Mesenchymal stem cell (in vitro differentiated cells and primary cell): ENCODE measurements at regions not wholly inside any gene's neighbourhood (a gene's known extent, or its start where the extent isn't known, plus 50 kb on each side); places are given as distances from the start of the nearest gene placed in this dataset.

ENCODE experiments used
- DNase-seq: peaks from one replicate; pipeline ENCODE4 v3.0.0-alpha.2; 2013
- H2AFZ ChIP-seq: one replicate; pipeline ENCODE4 v1.6.1; 2013; ENCODE audit warnings: low read depth, mild to moderate bottlenecking, control low read depth, inconsistent platforms, low read length, moderate library complexity
- H2AK5ac ChIP-seq: 2 replicates; pipeline ENCODE4 v1.6.1; 2013; ENCODE audit warnings: low read length, moderate library complexity, mild to moderate bottlenecking, inconsistent platforms; ENCODE audit not compliant: severe bottlenecking
- H2BK120ac ChIP-seq: one replicate; pipeline ENCODE4 v1.6.1; 2013; ENCODE audit warnings: low read depth, mild to moderate bottlenecking, inconsistent platforms, low read length, moderate library complexity
- H2BK12ac ChIP-seq, 2 experiments: one replicate each; pipeline ENCODE4 v1.6.1; 2013; ENCODE audit warnings: inconsistent platforms in 2 of 2, low read length in 2 of 2, mild to moderate bottlenecking in 2 of 2, moderate library complexity in 2 of 2, control low read depth in 1 of 2
- H2BK15ac ChIP-seq: one replicate; pipeline ENCODE4 v1.6.1; 2013; ENCODE audit warnings: mild to moderate bottlenecking, low read depth, inconsistent platforms; ENCODE audit not compliant: poor library complexity, severe bottlenecking
- H2BK5ac ChIP-seq: 2 replicates; pipeline ENCODE4 v1.6.1; 2013; ENCODE audit warnings: low read depth, mild to moderate bottlenecking, low read length, control low read depth, inconsistent platforms; ENCODE audit not compliant: poor library complexity, severe bottlenecking
- H3K14ac ChIP-seq, 2 experiments: one replicate each; pipeline ENCODE4 v1.6.1; 2013; ENCODE audit warnings: inconsistent platforms in 2 of 2, low read length in 2 of 2, control low read depth in 1 of 2, mild to moderate bottlenecking in 1 of 2, moderate library complexity in 1 of 2
- H3K18ac ChIP-seq, 2 experiments: one replicate each; pipeline ENCODE4 v1.6.1; 2013; ENCODE audit warnings: inconsistent platforms in 2 of 2, low read length in 2 of 2, control low read depth in 1 of 2, low read depth in 1 of 2, mild to moderate bottlenecking in 1 of 2
- H3K23ac ChIP-seq, 2 experiments: one replicate each; pipeline ENCODE4 v1.6.1; 2013; ENCODE audit warnings: inconsistent platforms in 2 of 2, low read length in 2 of 2, mild to moderate bottlenecking in 2 of 2, moderate library complexity in 2 of 2, control low read depth in 1 of 2
- H3K27ac ChIP-seq: 2 replicates; pipeline ENCODE4 v1.5.1; 2013; ENCODE audit warnings: mild to moderate bottlenecking, moderate library complexity, low read length, control low read depth, inconsistent platforms; ENCODE audit not compliant: poor library complexity, severe bottlenecking
- H3K27me3 ChIP-seq, 2 experiments: 2 replicates each; pipeline versions ENCODE4 v1.6.1 to v1.7.0; 2013; ENCODE audit warnings: low read length in 2 of 2, mild to moderate bottlenecking in 2 of 2, moderate library complexity in 2 of 2, control low read depth in 1 of 2, inconsistent platforms in 1 of 2; ENCODE audit not compliant: control insufficient read depth in 1 of 2, insufficient read depth in 1 of 2
- H3K36me3 ChIP-seq, 2 experiments: 2 replicates each; pipeline versions ENCODE4 v1.6.1 to v1.7.0; 2013; ENCODE audit warnings: low read length in 2 of 2, control low read depth in 1 of 2, inconsistent platforms in 1 of 2, low read depth in 1 of 2, mild to moderate bottlenecking in 1 of 2; ENCODE audit not compliant: insufficient read depth in 2 of 2, control insufficient read depth in 1 of 2
- H3K4ac ChIP-seq, 2 experiments: one replicate each; pipeline ENCODE4 v1.6.1; 2013; ENCODE audit warnings: inconsistent platforms in 2 of 2, low read length in 2 of 2, mild to moderate bottlenecking in 2 of 2, moderate library complexity in 2 of 2, control low read depth in 1 of 2, low read depth in 1 of 2
- H3K4me1 ChIP-seq: 2 replicates; pipeline ENCODE4 v1.6.1; 2013; ENCODE audit warnings: low read depth, low read length, control low read depth; ENCODE audit not compliant: control insufficient read depth, insufficient read depth
- H3K4me2 ChIP-seq: 2 replicates; pipeline ENCODE4 v1.6.1; 2013; ENCODE audit warnings: low read length, mild to moderate bottlenecking, inconsistent platforms; ENCODE audit not compliant: poor library complexity, severe bottlenecking
- H3K4me3 ChIP-seq, 2 experiments: 2 replicates each; pipeline versions ENCODE4 v1.5.1 to v1.7.0; 2013; ENCODE audit warnings: low read length in 2 of 2, mild to moderate bottlenecking in 2 of 2, control low read depth in 1 of 2, low read depth in 1 of 2; ENCODE audit not compliant: insufficient read depth in 1 of 2
- H3K79me1 ChIP-seq: replicated peaks from 2 replicates; pipeline ENCODE4 v1.6.1; 2013; ENCODE audit warnings: mild to moderate bottlenecking, control low read depth, low read length, inconsistent platforms; ENCODE audit not compliant: poor library complexity, severe bottlenecking
- H3K9ac ChIP-seq: 2 replicates; pipeline ENCODE4 v1.7.0; 2013; ENCODE audit warnings: mild to moderate bottlenecking, low read length, moderate library complexity
- H3K9me3 ChIP-seq: 2 replicates; pipeline ENCODE4 v1.7.0; 2013; ENCODE audit warnings: mild to moderate bottlenecking, low read length; ENCODE audit not compliant: control insufficient read depth
- H4K8ac ChIP-seq: one replicate; pipeline ENCODE4 v1.6.1; 2013; ENCODE audit warnings: inconsistent platforms, mild to moderate bottlenecking, low read length, moderate library complexity
- H4K91ac ChIP-seq: one replicate; pipeline ENCODE4 v1.6.1; 2013; ENCODE audit warnings: mild to moderate bottlenecking, low read length, inconsistent platforms
- WGBS: methylation state at CpG from one replicate; pipeline ENCODE4 v1.1.7; 2013; ENCODE audit warnings: mixed read lengths; 5-methylcytosine and 5-hydroxymethylcytosine counted together

- Histone ChIP-seq H3K36me3 (no peaks in the 10 kb centered on the region), H3K27ac (peak overlapping the region; percentile 89), H2BK15ac (no peak overlapping the region), H3K18ac (no peak overlapping the region), H4K91ac (no peak overlapping the region), H2BK5ac (peak overlapping the region; percentile 5), H3K4me2 (peak overlapping the region; percentile 62), H3K9ac (peak overlapping the region; percentile 90), H3K9me3 (no peaks in the 10 kb centered on the region), H3K14ac (peak overlapping the region in 1 of 2 experiments; percentile 7), H3K79me1 (no peaks in the 10 kb centered on the region), H3K23ac (no peak overlapping the region), H2AFZ (no peak overlapping the region), H2BK120ac (no peak overlapping the region), H2AK5ac (peak overlapping the region; percentile 14), H3K27me3 (no peaks in the 10 kb centered on the region), H4K8ac (no peak overlapping the region), H3K4me3 (peak overlapping the region in 1 of 2 experiments; percentile 45), H2BK12ac (no peak overlapping the region), H3K4me1 (peaks cover 5% of the 10 kb centered on the region), H3K4ac (no peak overlapping the region)
- DNase-seq = peak; percentile 26
- WGBS = 75% methylated on average over 12 of the region's 12 CpGs
Observed at GRCh38 chr2:234377761-234378391, 119.0 kb downstream of the ARL4C start.

- no peak overlapping the region for H2BK15ac ChIP-seq
- no peak overlapping the region for H2BK5ac ChIP-seq
- no peaks in the 10 kb centered on the region for H3K27me3 ChIP-seq
- H4K8ac ChIP-seq = no peak overlapping the region
- no peak overlapping the region for H3K14ac ChIP-seq
- no peaks in the 10 kb centered on the region for H3K36me3 ChIP-seq
- no peak overlapping the region for H3K27ac ChIP-seq
- no peaks in the 10 kb centered on the region for H3K9me3 ChIP-seq
- H3K79me1 ChIP-seq = no peaks in the 10 kb centered on the region
- H3K4me2 ChIP-seq = no peak overlapping the region
- no peak overlapping the region for H3K4ac ChIP-seq
- H3K23ac ChIP-seq = no peak overlapping the region
- H3K4me1 ChIP-seq = peaks cover 5% of the 10 kb centered on the region
- no peak overlapping the region for H2BK12ac ChIP-seq
- no peak overlapping the region for H2AFZ ChIP-seq
- H3K18ac ChIP-seq = no peak overlapping the region
- H3K4me3 ChIP-seq = no peak overlapping the region
- WGBS = 82% methylated on average over 3 of the region's 3 CpGs
- H2AK5ac ChIP-seq = peak overlapping the region; percentile 86
- no peak overlapping the region for H3K9ac ChIP-seq
- H2BK120ac ChIP-seq = no peak overlapping the region
- no peak for DNase-seq
- H4K91ac ChIP-seq = no peak overlapping the region
Observed at GRCh38 chr2:234376229-234376628, 120.7 kb downstream of the ARL4C start.

- H3K27ac ChIP-seq = no peak overlapping the region
- H2AFZ ChIP-seq = no peak overlapping the region
- H3K4me1 ChIP-seq = peaks cover 6% of the 10 kb centered on the region
- no peak overlapping the region for H3K9ac ChIP-seq
- H3K23ac ChIP-seq = no peak overlapping the region
- no peaks in the 10 kb centered on the region for H3K27me3 ChIP-seq
- H3K4me2 ChIP-seq = no peak overlapping the region
- H3K14ac ChIP-seq = no peak overlapping the region
- H2BK12ac ChIP-seq = no peak overlapping the region
- H4K8ac ChIP-seq = no peak overlapping the region
- H3K9me3 ChIP-seq = no peaks in the 10 kb centered on the region
- no peak overlapping the region for H2BK120ac ChIP-seq
- no peak overlapping the region for H2BK5ac ChIP-seq
- H3K79me1 ChIP-seq = no peaks in the 10 kb centered on the region
- no peak overlapping the region for H3K4me3 ChIP-seq
- no peak overlapping the region for H2BK15ac ChIP-seq
- WGBS = 85% methylated on average over 6 of the region's 6 CpGs
- H3K18ac ChIP-seq = no peak overlapping the region
- H4K91ac ChIP-seq = no peak overlapping the region
- H3K36me3 ChIP-seq = no peaks in the 10 kb centered on the region
- peak overlapping the region; percentile 38 for H2AK5ac ChIP-seq
- H3K4ac ChIP-seq = no peak overlapping the region
- DNase-seq = no peak
Observed at GRCh38 chr2:234375176-234375880, 121.6 kb downstream of the ARL4C start.

GRCh38 chr2:234374736-234375135 is 122.1 kb downstream of the ARL4C start:
- peaks cover 7% of the 10 kb centered on the region for H3K4me1 ChIP-seq
- H4K91ac ChIP-seq = no peak overlapping the region
- no peaks in the 10 kb centered on the region for H3K79me1 ChIP-seq
- no peak overlapping the region for H3K18ac ChIP-seq
- no peaks in the 10 kb centered on the region for H3K27me3 ChIP-seq
- H2BK12ac ChIP-seq = no peak overlapping the region
- H2BK15ac ChIP-seq = no peak overlapping the region
- WGBS = 94% methylated on average over 5 of the region's 5 CpGs
- H3K23ac ChIP-seq = no peak overlapping the region
- no peak overlapping the region for H3K4me2 ChIP-seq
- H3K4me3 ChIP-seq = no peak overlapping the region
- no peak overlapping the region for H3K27ac ChIP-seq
- H3K14ac ChIP-seq = no peak overlapping the region
- no peak overlapping the region for H2AFZ ChIP-seq
- no peak overlapping the region for H2BK120ac ChIP-seq
- no peak overlapping the region for H3K9ac ChIP-seq
- H2AK5ac ChIP-seq = peak overlapping the region; percentile 73
- DNase-seq = no peak
- H4K8ac ChIP-seq = no peak overlapping the region
- H3K4ac ChIP-seq = no peak overlapping the region
- no peaks in the 10 kb centered on the region for H3K36me3 ChIP-seq
- H3K9me3 ChIP-seq = no peaks in the 10 kb centered on the region
- H2BK5ac ChIP-seq = no peak overlapping the region
